AML-193 (cell line): ENCODE measurements at regions not wholly inside any gene's neighbourhood (a gene's known extent, or its start where the extent isn't known, plus 50 kb on each side); places are given as distances from the start of the nearest gene placed in this dataset.
"Not testable (repeated sequence)": the region's sequence is repeated elsewhere in the genome, so short reads cannot be mapped to it uniquely, and the experiment has no call there.

Experiments
- DNase-seq, 2 experiments: peaks; one replicate each; lab custom pipeline; 2025; lab: John Stamatoyannopoulos, UW

DNA sequence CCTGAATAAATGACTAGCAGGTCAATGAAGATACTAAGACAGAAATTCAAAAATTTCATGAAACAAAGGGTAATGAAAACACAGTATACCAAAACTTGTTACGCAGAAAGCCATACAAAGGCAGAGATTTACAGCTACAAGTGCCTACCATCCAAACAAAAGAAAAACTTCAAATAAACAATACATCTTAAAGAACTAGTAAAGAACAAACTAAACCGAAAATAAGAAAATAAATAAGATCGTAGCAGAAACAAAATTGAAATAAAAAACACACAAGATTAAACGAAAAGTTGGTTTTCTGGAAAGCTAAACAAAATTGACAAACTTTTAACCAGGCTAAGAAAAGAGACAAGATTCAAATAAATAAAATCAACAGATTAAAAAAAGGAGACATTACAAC is 51.5 kb downstream of the VPREB1 start:
- not testable (repeated sequence) for DNase-seq

DNA sequence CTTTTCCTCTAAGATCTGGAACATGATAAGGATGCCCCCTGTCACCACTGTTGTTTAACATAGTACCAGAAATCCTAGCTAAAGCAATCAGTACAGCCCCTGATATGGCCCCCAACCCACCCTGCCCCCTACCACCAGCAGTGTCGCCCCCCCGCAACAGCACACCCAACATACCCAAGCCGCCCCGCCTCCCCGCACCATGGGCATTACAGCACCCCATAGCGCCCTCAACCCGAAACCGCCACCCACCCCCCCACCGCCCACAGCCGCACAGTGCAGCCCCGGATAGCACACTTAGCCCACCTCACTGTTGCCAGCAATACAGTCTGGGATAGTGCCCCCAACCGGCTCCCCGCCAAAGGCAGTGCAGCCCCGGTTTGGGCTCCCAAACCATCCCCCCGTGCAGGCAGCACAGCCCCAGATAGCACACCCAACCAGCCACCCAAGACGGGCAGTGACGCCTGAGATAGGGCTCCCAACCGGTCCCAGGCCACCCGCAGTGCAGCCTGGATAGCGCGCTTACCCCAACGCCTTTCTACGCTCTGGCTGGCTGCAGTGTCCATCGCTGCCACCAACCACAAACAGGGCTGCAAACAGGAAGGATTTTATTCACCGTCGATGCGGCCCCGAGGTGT is 52.7 kb downstream of the VPREB1 start:
- peak in 1 of 2 experiments; percentile 0 for DNase-seq

DNA sequence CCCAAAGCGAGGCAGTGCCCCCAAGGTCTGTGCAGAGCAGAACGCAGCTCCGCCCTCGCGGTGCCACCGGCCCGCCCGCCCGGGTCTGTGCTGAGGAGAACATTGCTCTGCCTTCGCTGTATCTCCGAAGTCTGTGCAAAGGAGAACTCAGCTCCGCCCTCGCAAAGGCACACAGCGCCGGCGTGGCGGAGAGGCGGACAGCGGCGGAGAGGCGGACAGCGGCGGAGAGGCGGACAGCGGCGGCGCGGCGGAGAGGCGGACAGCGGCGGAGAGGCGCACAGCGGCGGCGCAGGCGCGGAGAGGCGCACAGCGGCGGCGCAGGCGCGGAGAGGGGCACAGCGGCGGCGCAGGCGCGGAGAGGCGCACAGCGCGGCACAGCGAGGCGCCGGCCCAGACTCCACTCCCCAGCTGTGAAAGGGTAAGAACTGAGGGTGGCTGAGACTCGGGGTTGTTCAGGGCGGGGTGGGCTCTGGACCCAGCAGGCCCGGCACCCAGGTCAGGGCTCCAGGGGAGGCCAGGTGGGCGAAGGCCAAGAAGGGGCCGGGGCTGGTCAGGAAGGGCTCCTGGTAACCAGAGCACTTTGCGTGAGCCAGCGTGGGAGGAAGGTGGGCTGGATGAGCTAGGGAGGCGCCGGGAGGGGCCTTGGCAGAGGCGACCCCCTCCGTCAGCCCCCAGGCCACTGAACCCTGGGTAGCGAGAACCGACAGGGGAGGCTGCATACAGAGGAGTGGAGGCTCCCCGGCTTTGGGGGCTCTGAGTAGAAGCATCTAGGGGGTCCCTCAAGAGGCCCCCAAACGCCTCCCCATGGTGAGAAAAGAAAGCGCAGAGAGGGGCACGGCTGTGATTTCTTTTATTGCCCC is 53.4 kb downstream of the VPREB1 start:
- DNase-seq: peak; percentile 21 to 38

DNA sequence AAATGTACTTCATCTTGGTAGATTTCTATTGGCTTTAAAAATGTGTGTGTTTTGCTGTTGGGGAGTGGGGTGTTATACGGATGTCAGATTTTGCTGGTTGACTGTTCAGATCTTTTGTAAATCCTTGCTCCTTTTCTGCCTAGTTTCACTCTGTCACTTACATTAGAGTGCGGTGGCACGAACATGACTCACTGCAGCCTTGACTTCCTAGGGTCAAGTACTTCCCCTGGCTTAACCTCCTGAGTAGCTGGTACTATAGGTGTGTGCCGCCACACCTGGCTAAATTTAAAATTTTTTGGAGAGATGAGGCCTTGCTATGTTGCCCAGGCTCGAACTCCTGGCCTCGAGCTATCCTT is 54.0 kb downstream of the VPREB1 start:
- not testable (repeated sequence) for DNase-seq

DNA sequence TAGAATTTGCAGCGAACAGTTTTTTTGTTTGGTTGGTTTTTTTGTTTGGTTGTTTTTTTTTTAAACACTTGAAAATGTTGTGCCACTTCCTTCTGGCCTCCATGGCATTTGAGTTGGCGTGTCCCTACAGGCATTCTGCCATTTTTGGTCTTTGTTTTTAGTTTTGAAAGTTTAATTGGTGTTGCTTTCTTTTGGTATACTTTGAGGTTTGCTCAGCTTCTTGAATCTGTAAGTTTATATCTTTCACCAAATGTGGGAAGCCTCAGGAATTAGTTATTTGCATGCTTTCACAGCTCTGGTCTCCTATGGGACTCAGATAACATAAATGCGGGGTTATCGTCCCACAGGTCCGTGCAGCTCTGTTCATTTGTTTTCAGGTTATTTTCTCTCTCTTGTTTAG is 55.9 kb downstream of the VPREB1 start:
- DNase-seq: not testable (repeated sequence)

DNA sequence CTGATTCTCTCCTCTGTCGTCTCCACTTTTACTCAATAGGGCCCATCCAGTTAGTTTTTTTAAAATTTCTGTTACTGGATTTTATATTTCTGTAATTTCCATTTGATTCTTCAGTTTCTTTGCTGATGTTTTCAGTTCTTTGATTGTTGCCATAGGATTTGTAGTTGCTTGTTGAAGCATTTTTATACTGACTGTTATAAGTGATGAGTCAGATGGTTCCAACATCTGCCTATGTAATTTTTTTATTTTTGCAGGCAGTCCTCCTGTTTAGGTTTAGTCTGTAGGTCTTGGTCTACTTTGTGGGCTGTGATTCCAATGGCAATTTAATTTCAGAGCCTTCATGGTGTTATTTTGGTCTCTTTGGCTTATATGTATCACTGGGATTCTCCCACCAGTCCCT is 56.4 kb downstream of the VPREB1 start:
- not testable (repeated sequence) for DNase-seq

DNA sequence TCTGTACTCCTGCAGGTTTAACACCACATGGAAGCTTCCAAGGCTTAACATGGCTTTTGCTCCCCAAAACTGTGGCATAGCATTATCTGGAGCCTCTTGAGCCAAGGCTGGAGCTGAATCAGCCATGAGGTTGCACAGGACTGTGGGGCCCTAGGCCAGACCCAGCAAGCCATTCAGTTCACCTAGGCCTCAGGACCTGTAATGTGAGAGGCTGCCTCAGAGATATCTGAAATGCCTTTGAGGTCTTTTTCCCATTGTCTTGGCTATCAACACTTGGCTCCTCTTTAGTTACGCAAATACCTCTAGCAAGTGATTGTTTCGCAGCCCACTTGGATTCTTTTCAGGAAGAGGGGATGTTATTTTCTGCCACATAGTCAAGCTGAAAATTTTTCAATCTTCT is 72.0 kb downstream of the VPREB1 start:
- DNase-seq: no peak

DNA sequence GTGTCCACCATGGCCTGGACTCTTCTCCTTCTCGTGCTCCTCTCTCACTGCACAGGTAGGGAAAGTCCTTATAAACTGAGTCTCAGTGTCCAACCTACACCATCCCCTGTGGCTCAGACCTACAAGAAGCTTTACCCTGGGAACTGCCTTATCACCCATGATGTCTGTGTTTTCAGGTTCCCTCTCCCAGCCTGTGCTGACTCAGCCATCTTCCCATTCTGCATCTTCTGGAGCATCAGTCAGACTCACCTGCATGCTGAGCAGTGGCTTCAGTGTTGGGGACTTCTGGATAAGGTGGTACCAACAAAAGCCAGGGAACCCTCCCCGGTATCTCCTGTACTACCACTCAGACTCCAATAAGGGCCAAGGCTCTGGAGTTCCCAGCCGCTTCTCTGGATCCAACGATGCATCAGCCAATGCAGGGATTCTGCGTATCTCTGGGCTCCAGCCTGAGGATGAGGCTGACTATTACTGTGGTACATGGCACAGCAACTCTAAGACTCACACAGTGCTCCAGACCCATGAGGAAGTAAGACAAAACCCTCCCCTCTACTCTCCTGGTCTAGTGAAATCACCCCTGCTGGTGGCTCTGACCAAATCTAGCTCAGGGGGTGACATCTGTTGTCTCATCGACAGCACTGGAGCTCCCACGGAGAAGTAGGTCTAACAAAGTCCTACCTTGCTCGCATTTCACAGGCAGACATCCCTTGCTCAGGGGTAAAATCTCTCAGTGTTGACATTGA is 74.3 kb downstream of the VPREB1 start:
- no peak for DNase-seq

DNA sequence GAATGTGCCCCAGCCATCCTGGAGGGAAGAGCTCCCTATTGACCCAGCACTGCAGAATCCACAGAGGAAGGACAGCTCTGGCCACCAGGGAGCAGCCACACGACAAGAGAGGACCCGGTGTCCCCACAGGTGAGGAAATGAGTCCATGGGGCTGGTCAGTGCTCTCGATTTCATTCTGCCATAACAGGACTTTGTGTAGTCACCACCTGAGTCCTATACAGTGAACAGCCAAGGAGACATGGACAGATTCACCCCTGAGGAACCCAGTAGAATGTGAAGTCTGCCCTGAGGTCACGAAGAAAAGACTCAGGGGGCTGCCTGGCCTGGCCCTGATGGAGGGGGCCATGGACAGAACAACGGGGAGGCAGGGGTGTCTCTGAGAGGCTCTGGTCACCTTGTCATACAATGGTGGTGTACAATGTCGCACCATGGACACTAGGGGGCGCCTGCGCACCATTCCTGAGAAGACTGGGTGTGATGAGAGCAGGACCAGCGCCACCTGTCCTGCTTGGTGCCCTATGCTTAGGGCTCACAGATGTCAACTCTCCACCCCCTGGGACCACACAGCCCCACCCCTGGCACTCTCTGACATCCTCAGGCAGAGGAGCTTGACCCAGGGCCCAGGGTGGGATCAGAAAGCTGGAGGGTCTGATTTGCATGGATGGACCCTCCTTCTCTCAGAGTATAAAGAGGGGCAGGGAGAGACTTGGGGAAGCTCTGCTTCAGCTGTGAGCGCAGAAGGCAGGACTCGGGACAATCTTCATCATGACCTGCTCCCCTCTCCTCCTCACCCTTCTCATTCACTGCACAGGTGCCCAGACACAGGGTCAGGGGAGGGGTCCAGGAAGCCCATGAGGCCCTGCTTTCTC is 77.4 kb downstream of the VPREB1 start:
- peak; percentile 40 to 59 for DNase-seq

DNA sequence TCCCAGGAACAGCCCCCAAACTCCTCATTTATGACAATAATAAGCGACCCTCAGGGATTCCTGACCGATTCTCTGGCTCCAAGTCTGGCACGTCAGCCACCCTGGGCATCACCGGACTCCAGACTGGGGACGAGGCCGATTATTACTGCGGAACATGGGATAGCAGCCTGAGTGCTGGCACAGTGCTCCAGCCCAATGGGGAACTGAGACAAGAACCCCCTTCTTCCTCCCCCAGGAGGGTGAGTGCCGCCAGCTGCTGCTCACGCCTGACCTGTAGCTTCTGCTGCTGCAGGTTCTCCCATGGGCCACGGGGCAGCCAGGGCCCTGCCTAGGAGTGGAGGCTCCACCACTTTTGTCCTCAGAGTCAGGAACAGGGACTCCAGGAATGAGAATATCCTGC is 78.2 kb downstream of the VPREB1 start:
- DNase-seq: no peak

DNA sequence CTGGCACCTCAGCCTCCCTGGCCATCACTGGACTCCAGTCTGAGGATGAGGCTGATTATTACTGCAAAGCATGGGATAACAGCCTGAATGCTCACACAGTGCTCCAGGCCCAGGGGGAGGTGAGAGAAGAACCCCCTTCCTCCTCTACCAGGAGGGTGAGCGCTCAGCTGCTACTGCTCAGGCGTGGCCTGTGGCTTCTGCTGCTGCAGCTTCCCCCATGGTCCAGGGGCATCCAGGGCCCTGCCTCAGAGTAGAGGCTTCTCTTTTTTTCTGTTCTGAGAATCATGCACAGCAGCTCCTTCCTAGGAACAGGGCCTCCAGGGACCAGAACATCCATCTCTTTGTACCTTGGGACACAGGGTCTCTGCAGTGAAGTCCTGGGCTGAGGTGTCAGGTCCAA is 83.1 kb downstream of the VPREB1 start:
- DNase-seq: no peak

DNA sequence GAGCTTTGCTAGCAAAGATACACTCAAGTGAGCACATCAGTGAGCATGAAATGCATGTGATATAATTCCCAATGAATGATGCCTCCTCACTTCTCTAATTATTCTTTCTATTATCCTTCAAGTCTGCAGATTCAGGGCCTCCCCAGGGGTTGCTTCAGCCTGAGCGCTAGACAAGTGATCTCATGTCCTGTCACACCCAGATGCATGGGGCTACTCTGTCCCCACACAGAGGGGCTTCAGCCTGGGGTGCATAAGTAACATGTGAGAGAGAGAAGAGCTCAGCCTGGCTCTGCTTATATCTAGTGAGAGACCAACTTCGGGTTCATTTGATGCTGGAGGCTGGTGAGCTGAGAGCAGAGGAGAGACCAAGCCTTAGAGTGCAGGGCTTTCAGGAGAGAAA is 85.2 kb downstream of the VPREB1 start:
- no peak for DNase-seq

DNA sequence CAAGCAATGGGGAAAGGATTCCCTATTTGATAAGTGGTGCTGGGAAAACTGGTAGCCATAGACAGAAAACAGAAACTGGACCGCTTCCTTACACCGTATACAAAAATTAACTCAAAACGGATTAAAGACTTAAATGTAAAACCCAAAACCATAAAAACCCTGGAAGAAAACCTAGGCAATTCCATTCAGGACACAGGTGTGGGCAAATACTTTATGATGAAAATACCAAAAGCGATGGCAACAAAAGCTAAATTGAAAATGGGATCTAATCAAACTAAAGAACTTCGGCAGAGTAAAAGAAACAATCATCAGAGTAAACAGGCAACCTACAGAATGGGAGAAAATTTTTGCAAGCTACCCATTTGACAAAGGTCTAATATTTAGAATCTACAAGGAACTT is 91.1 kb downstream of the VPREB1 start:
- DNase-seq: not testable (repeated sequence)

DNA sequence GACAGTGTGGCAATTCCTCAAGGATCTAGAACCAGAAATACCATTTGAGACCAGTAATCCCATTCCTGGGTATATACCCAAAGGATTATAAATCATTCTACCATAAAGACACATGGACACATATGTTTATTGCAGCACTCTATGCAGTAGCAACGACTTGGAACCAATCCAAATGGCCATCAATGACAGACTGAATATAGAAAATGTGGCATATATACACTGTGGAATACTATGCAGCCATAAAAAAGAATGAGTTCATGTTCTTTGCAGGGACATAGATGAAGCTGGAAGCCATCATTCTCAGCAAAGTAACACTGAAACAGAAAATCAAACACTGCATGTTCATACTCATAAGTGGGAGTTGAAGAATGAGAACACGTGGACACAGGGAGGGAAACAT is 91.7 kb downstream of the VPREB1 start:
- not testable (repeated sequence) for DNase-seq

DNA sequence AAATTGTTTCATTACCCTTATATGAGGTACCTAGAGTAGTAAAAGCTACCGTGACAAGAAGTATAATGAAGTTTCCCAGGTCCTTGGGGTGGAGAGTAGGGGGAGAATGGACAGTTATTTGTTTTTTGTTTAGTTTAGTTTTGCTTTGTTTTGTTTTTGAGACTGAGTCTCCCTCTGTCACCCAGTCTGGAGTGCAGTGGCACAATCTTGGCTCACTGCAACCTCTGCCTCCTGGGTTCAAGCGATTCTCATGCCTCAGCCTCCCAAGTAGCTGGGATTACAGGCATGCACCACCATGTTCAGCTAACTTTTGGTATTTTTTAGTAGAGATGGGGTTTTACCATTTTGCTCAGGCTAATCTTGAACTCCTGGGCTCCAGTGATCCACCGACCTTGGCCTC is 94.2 kb downstream of the VPREB1 start:
- DNase-seq: not testable (repeated sequence)

DNA sequence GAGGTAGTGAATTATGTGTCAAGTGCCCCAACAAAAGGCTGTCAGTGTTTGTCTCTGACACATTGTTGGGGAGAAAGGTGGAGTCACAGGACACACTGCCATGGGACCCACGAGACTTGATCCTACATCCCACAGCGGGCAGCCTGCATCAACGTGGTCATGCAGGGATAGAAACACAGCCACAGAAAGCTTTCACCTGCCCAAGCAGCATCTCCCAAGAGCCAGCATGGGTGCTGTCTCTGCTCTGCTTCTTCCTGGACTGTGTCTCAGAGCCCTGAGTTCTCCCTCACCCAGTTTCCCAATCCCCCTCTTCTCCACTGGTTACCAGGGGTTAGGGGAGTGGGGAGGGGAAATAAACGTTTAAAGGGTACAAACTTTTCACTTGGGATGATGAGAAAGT is 97.2 kb downstream of the VPREB1 start:
- no peak for DNase-seq

DNA sequence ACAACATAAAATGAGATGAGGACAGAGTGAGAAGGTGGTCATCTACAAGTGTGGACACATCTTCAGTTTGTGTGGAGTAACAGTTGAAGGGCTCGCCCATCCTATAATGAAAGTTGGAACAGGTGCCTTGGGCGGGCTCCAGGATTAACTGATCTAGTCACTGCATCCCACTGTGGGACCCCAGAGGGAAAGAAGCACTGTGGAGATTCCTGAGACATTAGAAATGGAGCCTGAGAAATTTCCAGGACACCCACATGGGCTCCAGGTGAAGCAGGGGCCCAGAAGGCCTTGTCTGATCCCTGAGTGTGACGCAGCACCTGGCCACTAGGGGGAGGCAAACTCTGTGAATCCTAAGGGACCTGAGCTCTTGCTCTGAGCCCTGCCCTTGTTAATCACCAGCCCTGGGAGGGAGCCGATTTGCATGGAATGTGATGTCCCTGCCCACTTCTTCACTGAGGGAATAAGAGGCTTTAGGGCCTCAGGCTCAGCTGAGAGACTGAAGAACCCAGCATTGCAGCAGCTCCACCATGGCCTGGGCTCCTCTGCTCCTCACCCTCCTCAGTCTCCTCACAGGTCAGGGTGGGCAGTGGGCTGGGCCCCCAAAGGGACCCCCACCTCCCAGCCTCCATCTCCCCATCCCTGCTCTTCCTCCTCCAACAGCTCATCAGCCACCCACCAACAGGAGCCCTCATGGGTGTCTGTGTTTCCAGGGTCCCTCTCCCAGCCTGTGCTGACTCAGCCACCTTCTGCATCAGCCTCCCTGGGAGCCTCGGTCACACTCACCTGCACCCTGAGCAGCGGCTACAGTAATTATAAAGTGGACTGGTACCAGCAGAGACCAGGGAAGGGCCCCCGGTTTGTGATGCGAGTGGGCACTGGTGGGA is 98.4 kb downstream of the VPREB1 start:
- DNase-seq: peak in 1 of 2 experiments; percentile 25

DNA sequence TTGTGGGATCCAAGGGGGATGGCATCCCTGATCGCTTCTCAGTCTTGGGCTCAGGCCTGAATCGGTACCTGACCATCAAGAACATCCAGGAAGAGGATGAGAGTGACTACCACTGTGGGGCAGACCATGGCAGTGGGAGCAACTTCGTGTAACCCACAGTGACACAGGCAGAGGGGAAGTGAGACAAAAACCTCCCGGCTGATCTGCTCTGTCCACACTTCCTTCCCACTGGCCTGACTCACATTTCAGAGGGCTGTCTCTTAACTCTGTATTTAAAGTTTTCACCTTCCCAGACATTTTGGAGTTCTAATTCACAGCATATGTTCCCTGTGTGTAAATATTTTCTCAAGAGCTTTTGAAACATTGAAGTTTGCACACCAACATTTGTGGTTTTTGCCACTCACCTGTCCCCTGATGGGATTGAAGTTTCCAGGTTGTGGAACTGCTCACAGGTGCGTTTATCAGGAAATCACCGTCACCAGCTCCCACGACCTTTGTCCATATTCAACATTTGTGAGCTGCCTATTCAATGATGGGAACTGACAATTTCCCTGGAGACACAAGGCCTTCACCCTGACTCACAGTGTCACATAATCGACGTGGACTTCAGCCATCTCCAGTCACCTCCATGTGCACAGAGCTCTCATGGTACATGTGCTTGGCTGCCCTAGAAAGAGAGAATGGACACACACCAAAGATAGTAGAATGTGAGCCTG is 99.2 kb downstream of the VPREB1 start:
- peak; percentile 40 to 47 for DNase-seq

DNA sequence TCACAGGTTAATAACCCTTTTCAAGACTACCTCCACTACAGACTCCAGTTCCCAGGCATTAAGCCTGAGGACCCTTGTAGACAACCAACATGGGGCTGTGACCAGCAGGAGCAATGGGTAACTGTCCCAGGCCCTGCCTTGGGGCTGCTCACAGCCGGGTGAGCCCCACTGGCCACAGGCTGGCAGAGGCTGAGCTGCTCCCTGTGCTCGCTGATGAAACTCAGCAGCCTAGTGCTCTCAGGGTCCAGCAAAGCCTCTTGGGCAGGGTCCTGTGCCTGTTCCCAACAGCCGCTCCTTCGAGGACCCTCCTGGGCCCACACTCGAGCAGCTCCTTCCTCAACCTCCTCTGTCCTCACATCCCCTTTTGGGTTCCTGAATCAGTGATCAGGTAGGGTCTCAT is 99.8 kb downstream of the VPREB1 start:
- DNase-seq: no peak

DNA sequence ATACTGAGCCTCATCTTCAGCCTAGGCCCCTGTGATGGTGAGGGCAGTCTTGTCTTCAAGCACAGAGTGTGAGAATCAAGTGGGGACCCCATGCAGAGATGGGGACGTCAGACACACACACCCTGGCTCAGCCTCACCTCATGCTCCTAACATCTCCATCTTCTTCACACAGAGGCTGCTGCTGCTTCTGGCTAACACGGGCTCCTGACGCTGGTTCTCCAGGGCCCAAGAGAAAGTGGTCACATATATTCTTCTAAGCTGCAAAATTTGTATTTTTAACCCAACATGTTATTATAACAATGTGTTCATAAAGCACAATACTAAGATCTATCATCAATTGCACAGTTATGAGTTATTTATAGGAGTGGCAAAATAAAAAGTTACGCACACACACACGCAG is 101.2 kb downstream of the VPREB1 start:
- DNase-seq: no peak
